ENCODE measurements at regions not wholly inside any gene's neighbourhood (a gene's known extent, or its start where the extent isn't known, plus 50 kb on each side); places are given as distances from the start of the nearest gene placed in this dataset.

GRCh38 chr12:46470036-46470627, 97.6 kb upstream of the SLC38A2 start:
- no peak overlapping the region for H3K4me3 ChIP-seq
- no peak overlapping the region for H3K27ac ChIP-seq
- TF ChIP-seq CTCF (IDR thresholded peaks at IDR 0.05): no peak
- DNase-seq (ENCODE audit: low spot score): no peak

- H3K4me3 ChIP-seq: no peak overlapping the region
- no peak for TF ChIP-seq CTCF (IDR thresholded peaks at IDR 0.05)
- DNase-seq (ENCODE audit: low spot score): no peak
- H3K27ac ChIP-seq: no peak overlapping the region
Observed at GRCh38 chr12:46468813-46469212, 96.2 kb upstream of the SLC38A2 start.

DNA sequence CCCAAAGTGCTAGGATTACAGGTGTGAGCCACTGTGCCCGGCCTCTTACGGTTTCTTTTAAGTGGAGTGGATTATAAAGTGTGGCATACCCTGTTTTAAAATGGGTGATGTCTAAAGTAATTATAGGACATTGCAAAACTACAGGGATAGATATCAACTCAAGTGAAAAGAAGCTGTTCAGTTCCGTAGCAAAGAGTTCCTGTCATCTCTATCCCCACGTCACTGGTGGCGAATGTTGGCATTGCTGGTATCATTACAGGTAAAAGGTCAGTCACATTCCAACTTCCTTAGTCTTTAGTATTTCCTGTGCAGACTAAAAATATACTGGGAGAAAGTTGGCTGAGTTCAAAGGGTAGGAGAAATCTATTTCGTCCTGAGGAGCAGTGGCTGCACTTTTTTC, 95.6 kb upstream of the SLC38A2 start:
- no peak overlapping the region for H3K4me3 ChIP-seq
- no peak for TF ChIP-seq CTCF (IDR thresholded peaks at IDR 0.05)
- DNase-seq (ENCODE audit: low spot score): no peak
- peak overlapping the region in 1 of 2 donors; percentile 45 for H3K27ac ChIP-seq

GRCh38 chr12:46465307-46465706, 92.7 kb upstream of the SLC38A2 start:
- H3K27ac ChIP-seq: no peak overlapping the region
- TF ChIP-seq CTCF (IDR thresholded peaks at IDR 0.05): no peak
- no peak overlapping the region for H3K4me3 ChIP-seq
- no peak for DNase-seq (ENCODE audit: low spot score)

GRCh38 chr12:46464863-46465262, 92.3 kb upstream of the SLC38A2 start:
- no peak for TF ChIP-seq CTCF (IDR thresholded peaks at IDR 0.05)
- H3K27ac ChIP-seq: no peak overlapping the region
- no peak overlapping the region for H3K4me3 ChIP-seq
- no peak for DNase-seq (ENCODE audit: low spot score)

GRCh38 chr12:46462641-46463355, 90.2 kb upstream of the SLC38A2 start:
- Histone ChIP-seq H3K4me3 (no peak overlapping the region), H3K27ac (peak overlapping the region; percentile 31 to 76)
- TF ChIP-seq CTCF (IDR thresholded peaks at IDR 0.05): no peak
- DNase-seq (ENCODE audit: low spot score): no peak

Measured in coronary artery (tissue), 2 donors.